HuH-7 (cell line): ENCODE measurements at regions not wholly inside any gene's neighbourhood (a gene's known extent, or its start where the extent isn't known, plus 50 kb on each side); places are given as distances from the start of the nearest gene placed in this dataset.

Experiments
- DNase-seq: peaks from one replicate; pipeline ENCODE4 v3.0.0; 2011; ENCODE audit warnings: low spot score

DNA sequence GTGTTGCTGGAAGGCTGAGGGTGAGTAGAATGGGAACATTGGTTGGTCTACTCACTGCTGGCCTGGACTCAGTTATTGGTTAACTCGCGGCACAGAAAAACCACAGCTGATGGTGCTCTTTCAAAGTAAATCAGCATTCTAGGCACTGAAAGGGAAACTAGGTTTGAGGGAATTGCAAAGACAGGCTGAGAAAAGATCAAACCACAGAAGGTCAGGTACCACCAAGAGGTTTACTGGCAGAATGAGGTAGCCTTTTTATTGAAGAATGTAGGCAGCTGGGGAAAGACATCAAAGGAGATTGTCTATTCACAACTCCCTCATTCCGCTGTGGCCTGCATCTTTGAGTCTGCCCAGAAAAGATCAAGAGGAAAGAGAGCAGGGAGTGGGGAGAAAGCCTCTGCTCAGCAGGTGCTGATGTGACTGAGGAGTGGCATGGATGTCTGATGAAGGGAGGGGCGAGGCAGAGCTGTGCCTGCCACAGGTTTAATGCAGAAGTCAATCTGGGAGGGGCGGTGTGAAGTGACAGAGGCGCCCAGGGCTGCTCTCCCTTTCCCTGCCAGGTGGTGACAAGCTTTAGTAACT is 255.5 kb downstream of the MAN2A1 start:
- DNase-seq: peak; percentile 8

DNA sequence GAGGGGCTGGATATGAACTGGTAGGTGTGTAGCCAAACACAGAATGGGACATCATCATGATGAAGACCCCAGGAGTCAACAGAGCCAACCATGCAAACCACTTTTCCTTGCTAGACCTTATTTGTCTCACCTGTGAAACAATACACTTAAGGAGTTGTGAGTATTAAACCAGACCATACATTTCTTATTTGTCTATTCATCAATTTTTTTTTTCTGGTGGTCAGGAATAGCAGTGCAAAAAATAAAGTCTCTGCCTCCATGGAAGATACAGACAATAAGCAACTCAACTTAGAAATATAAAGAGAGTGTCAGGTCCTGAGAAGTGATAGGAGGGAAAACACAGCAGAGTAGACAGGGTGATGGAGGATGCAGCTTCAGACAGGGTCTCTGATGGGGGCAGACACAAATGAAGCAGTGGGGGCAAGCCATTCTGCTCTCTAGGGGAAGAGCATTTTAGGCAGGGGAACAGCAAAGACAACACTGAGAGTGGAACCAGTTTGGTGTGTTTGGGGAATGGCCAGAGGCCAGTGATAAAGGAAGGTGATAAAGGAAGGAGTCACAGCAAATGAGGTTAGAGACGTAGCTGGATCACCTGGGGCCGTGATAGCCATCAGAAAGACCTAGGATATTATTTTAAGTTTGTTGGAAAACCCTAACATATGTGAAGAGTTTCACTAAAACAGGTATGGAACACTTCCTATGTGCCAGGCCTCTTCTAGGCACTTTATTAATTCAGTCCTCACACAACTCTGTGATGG is 256.2 kb downstream of the MAN2A1 start:
- DNase-seq: no peak

GRCh38 chr5:109946610-109947009 is 256.9 kb downstream of the MAN2A1 start:
- no peak for DNase-seq

DNA sequence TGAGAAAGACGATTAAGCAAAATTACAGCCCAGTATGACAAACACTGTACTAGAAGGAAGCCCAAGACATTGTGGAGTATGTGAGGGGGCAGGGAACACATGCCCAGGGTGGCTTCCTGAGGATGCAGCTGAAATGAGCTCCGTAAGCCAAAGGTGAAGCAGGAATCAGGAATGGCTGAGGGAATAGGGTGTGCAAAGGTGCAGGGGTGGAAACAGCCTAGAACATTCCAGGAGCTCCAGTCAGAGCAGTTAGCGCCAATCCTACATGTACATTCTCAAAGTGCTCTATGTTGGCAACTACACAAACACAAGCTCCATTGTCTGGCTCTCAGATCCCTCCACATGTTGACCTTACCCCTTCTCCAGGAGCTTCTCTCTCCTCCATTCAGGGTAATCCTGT is 257.9 kb downstream of the MAN2A1 start:
- DNase-seq: no peak

- no peak for DNase-seq
Observed at GRCh38 chr5:109950634-109951033, 260.9 kb downstream of the MAN2A1 start.

DNA sequence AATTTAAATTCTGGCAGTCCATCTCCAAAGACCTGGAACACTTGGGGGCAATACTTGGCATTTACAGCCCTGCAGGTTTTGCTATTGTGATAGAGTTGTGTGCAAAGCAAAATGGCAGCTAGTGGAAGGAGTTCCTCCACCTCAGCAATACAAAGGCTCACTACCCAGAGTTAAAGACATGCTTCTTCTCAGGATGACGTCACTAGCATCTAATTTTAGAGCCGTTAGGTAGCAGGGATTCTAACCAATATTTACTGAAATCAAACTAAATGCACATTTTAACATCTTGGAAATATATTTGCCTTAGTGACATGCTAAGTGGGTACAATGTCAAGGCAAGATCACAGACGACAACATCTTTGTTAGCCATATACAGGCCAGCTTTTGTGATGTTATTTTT is 261.6 kb downstream of the MAN2A1 start:
- DNase-seq: no peak

DNA sequence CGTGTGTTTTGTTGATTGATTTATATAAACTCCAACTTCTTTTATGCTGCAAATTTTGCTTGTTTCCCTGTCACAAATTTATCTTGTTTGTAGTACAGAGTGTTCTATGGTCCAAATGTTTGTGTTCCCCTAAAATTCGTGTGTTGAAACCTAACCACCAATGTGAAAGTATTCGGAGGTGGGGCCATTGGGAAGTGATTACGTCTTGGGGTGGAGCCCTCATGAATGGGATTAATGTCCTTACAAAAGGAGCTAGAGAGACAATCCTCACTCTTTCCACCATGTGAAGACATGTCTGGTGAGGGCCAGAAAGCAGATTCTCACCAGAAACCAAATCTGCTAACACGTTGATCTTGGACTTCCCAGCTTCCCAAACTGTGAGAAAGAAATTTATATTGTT is 262.0 kb downstream of the MAN2A1 start:
- DNase-seq: no peak

GRCh38 chr5:109953761-109954160 is 264.0 kb downstream of the MAN2A1 start:
- DNase-seq: no peak

- DNase-seq: no peak
Observed at GRCh38 chr5:109956884-109957283, 267.2 kb downstream of the MAN2A1 start.

DNA sequence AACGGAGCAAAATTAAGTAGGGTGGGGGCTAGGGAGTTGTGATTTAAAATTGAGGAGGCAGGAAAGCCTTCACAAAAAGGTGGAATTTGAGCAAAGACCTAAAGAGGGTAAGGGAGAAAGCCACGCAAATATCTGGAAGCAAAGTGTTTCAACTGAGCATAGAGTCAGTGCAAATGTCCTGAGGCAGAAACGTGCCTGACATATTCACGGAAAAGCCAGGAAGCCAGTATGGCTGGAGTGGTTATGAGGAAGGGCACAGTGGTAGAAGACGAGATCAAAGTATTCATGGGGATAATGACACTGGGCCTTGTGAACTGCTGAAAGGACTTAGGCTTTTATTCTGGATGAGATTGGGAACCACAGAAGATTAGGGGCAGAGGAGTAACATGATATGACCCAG is 268.4 kb downstream of the MAN2A1 start:
- DNase-seq: no peak

DNA sequence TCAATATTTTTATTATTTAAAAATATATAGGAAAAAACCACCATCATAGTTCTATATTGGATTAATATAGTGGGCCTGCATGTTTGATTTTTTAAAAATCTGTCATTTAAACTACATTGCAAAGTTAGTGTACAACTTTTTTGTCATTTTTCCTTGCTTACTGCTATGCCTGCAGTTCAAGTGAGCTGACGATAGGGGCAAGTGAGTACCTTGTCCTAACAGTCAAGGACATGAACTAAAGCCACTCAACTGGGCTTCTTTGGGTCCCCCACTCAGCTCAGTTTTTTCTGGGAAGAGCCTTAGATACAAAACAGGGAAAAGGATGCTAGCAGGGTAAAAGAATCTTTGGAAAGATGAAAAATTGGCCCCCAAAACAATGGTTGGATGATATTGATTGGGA is 269.9 kb downstream of the MAN2A1 start:
- no peak for DNase-seq

- no peak for DNase-seq
Observed at GRCh38 chr5:109961751-109962150, 272.0 kb downstream of the MAN2A1 start.

DNA sequence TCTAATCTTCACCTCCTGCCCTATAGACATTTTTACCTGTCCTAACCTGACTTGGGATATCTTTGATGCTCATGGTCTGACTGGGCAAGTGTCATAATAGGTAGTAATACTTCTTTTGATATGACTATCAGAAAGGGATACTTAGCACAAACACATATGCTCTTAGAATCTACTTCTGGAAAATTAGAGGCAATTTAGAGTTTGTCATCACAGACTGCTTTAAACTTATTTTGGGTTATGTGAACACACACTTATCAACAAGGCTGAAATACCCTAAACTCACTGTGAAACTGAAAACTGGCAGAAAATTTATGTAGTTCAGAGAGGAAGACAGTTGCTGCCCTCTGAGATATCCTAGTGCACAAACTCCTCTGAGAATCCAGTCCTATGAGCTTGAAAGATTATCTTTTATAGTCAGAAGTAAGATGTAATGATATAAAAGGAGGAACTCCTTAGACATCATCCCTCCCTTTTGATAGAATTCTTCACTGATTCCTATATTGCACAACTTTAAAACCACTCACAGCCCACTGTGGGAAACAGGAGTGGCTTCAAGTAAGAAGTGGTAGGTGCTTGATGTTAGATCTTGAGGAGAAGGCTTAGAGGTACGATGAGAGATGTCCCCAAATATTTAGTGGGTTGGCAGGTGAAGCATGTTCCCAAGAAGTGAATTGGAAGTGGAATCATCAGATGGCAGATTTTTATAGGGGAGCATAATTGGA is 273.3 kb downstream of the MAN2A1 start:
- no peak for DNase-seq

DNA sequence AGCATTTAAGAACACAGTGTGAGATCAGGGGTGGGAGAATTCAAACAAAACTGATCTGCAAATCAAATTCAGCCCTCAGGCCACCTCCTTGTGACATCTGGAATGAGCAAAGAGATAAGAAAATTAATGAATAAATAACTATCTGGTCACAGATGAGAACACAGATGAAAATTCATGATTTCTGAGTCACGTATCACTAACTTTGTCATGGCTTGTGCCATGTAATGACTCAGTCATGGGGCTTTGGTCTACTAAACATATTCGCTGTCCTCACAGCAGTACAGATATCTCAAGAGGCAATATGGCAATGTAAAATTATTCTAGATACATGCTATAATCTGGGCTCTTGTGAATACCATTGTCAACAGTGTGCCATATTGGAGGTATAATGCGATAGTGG is 274.4 kb downstream of the MAN2A1 start:
- DNase-seq: no peak

- no peak for DNase-seq
Observed at GRCh38 chr5:109965634-109966033, 275.9 kb downstream of the MAN2A1 start.

GRCh38 chr5:109971968-109972367 is 282.2 kb downstream of the MAN2A1 start:
- no peak for DNase-seq

- no peak for DNase-seq
Observed at GRCh38 chr5:109981979-109982378, 292.3 kb downstream of the MAN2A1 start.

- DNase-seq: no peak
Observed at GRCh38 chr5:109982966-109983534, 293.3 kb downstream of the MAN2A1 start.

DNA sequence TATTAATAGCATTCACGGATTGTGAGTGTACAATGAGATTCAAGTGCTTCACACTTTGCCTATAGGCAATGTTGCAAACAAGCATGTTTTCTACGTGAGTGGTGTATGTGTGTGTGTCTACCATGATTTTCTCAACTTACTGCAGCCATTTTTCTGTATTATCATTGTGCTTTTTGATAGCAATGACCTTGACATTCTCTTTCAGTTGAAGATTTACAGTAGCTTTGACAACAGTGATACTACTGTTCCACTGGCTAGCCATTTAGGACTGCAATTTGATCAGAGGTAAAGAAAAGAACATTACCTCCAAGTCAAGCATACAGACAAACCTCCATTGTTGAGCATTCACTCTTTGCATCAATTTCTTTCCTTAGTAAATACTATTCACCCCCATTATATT is 297.0 kb downstream of the MAN2A1 start:
- no peak for DNase-seq

DNA sequence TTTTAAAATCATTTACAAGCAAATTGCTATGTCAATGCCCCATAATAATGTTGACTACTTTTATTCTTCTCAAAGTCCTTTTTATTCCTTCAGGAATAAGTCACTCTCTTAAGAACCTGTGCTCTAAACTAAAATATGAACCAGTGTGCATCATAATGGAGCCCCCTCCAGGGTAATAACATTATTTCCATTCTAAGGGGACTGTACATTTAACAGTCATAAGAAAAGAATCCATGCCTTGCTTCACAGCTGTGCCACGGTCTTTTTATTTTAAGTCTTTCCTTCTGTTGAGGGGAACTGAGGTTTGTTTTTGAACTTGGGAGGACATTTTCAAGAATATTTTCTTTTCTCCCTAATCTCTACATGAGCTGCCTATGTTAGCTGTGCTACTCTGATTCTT is 297.6 kb downstream of the MAN2A1 start:
- DNase-seq: no peak

GRCh38 chr5:109987970-109988369 is 298.2 kb downstream of the MAN2A1 start:
- no peak for DNase-seq

DNA sequence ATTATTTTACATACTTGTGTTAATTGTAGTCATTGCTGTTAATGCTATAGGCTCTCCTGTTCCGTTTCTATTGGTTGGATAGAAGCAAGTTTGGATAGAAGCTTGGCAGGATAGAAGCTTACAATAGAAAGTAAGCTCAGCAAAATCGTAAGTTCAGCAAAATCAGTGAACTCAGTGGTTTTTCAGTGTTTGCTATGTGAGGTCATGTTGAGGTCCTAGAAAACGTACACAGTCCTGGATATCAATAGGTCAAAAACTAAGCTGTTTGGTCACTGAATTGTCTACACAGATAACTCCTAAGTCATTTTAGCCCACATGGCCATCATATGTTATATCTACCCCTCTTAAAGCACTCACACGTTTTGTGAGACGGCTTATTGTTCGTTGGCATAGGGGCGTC is 299.4 kb downstream of the MAN2A1 start:
- no peak for DNase-seq
